Endothelial cell of umbilical vein (primary cell): ENCODE measurements at regions not wholly inside any gene's neighbourhood (a gene's known extent, or its start where the extent isn't known, plus 50 kb on each side); places are given as distances from the start of the nearest gene placed in this dataset.
"Not testable (repeated sequence)": the region's sequence is repeated elsewhere in the genome, so short reads cannot be mapped to it uniquely, and the experiment has no call there.

Experiments used
- MYC ChIP-seq: IDR thresholded peaks from one replicate; pipeline ENCODE4 v1.6.1; 2011; ENCODE audit warnings: mild to moderate bottlenecking, low read depth, low read length
- TF ChIP-seq, protein P1 (sequence below), 2 donors: IDR thresholded peaks; 1 replicate in 1 of 2; 2 replicates in 1 of 2; pipeline ENCODE4 v1.5.1; 2011; ENCODE audit warnings: low read length in 2 of 2, mild to moderate bottlenecking in 2 of 2, moderate library complexity in 2 of 2, control low read depth in 1 of 2, inconsistent platforms in 1 of 2, low read depth in 1 of 2; ENCODE audit not compliant: insufficient read depth in 1 of 2; ENCODE audit errors: extremely low read depth in 1 of 2

DNA sequence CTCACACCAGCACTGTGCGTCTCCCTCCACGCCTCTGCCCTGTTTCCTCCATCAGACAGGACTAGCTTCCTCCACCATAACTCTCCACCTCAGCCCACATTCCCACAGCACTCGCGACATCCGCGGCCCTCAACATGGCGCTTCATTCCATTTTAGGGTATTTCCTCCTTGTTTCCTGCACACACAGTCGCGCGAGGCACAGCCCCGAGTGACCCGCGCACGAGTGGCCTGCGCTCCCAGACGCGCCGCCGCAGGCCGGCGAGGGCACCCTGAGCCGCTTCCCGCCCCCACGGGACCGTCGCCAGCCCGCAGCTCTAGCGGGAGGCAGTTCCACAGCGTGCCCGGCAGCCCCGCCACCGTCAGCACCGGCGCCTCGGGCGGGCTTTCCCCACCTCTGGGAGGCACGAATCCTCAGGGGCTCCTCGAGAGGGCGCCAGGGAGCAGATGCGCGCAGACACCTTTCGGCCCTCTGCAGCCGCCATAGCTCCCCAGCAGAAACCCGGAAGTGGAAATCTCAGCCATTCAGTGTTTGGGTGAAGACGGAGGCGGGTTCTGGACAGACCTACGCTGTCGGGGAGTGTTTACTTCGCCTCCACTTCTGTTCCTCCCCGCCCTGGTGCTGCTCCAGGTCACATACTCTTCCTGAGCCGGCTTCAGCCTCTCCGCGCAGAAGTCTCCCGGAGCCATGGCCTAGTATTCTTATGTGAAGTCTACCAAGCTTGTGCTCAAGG, 136.6 kb downstream of the FOXD4L6 start:
- not testable (repeated sequence) for TF ChIP-seq MYC
- TF ChIP-seq, protein P1, sequence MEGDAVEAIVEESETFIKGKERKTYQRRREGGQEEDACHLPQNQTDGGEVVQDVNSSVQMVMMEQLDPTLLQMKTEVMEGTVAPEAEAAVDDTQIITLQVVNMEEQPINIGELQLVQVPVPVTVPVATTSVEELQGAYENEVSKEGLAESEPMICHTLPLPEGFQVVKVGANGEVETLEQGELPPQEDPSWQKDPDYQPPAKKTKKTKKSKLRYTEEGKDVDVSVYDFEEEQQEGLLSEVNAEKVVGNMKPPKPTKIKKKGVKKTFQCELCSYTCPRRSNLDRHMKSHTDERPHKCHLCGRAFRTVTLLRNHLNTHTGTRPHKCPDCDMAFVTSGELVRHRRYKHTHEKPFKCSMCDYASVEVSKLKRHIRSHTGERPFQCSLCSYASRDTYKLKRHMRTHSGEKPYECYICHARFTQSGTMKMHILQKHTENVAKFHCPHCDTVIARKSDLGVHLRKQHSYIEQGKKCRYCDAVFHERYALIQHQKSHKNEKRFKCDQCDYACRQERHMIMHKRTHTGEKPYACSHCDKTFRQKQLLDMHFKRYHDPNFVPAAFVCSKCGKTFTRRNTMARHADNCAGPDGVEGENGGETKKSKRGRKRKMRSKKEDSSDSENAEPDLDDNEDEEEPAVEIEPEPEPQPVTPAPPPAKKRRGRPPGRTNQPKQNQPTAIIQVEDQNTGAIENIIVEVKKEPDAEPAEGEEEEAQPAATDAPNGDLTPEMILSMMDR (IDR thresholded peaks at IDR 0.05; ENCODE audit: extremely low read depth in 1 of 2, insufficient read depth in 1 of 2, low read depth in 1 of 2, low read length in 2 of 2), result peak; percentile 90 to 94
